Chondrocyte (in vitro differentiated cells): ENCODE measurements at regions not wholly inside any gene's neighbourhood (a gene's known extent, or its start where the extent isn't known, plus 50 kb on each side); places are given as distances from the start of the nearest gene placed in this dataset.

Source experiments
- DNase-seq: peaks from one replicate; pipeline ENCODE4 v3.0.0; 2021; ENCODE audit warnings: mixed read lengths, low spot score
- H3K27ac Mint-ChIP-seq: one replicate; pipeline ENCODE4 v1.8.0; 2021; ENCODE audit warnings: mild to moderate bottlenecking, moderate library complexity, mixed read lengths; ENCODE audit not compliant: unreplicated experiment
- H3K27me3 Mint-ChIP-seq: 2 replicates; pipeline ENCODE4 v1.8.0; 2021; ENCODE audit warnings: low read depth, mixed read lengths
- H3K36me3 Mint-ChIP-seq: 2 replicates; pipeline ENCODE4 v1.8.0; 2021; ENCODE audit warnings: low read depth, mixed read lengths
- H3K4me1 Mint-ChIP-seq: 2 replicates; pipeline ENCODE4 v1.8.0; 2021; ENCODE audit warnings: low read depth, mild to moderate bottlenecking, mixed read lengths
- H3K4me3 Mint-ChIP-seq: one replicate; pipeline ENCODE4 v1.8.0; 2021; ENCODE audit warnings: mild to moderate bottlenecking, moderate library complexity, mixed read lengths; ENCODE audit not compliant: unreplicated experiment
- H3K9me3 Mint-ChIP-seq: 2 replicates; pipeline ENCODE4 v1.8.0; 2021; ENCODE audit warnings: low read depth, mixed read lengths
- CTCF ChIP-seq: fragments of 200-600 bp; sonication (generic); IDR thresholded peaks from 2 replicates; pipeline ENCODE4 v1.5.0; 2021; ENCODE audit warnings: antibody characterized with exemption, mild to moderate bottlenecking, moderate library complexity

- no peaks in the 10 kb centered on the region for H3K4me1 Mint-ChIP-seq
- peaks cover 10% of the 10 kb centered on the region for H3K9me3 Mint-ChIP-seq
- peaks cover 4% of the 10 kb centered on the region for H3K36me3 Mint-ChIP-seq
- no peak for TF ChIP-seq CTCF
- H3K27ac Mint-ChIP-seq, result no peak overlapping the region
- no peak overlapping the region for H3K4me3 Mint-ChIP-seq
- H3K27me3 Mint-ChIP-seq, result peaks cover 13% of the 10 kb centered on the region
- DNase-seq, result no peak
These were observed 117.5 kb upstream of the SEMA6D start for GRCh38 chr15:47599806-47600205.

GRCh38 chr15:47602121-47602520 is 115.2 kb upstream of the SEMA6D start:
- Mint-ChIP-seq H3K4me3 (no peak overlapping the region), H3K9me3 (peaks cover 2% of the 10 kb centered on the region), H3K4me1 (no peaks in the 10 kb centered on the region), H3K27me3 (peaks cover 8% of the 10 kb centered on the region), H3K27ac (no peak overlapping the region), H3K36me3 (no peaks in the 10 kb centered on the region)
- no peak for TF ChIP-seq CTCF
- no peak for DNase-seq

DNA sequence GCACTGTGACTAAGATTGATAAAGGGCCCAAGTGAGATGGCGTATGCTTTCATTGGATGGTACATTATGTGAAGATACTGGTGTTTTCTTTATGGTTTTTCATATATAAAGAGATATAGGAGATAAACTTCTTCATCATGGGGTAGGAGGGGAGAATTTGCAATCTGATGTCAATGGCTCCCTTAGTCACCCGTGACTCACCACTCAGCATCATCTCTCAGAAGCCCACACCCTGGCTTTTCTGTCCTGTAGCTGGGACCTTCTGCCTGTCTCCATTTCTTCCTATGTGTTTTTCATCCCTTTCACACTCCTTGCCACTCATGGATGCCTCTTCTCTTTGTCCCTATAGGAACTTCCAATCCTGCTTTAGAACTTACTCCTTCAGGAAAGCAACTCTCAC is 114.3 kb upstream of the SEMA6D start:
- no peaks in the 10 kb centered on the region for H3K36me3 Mint-ChIP-seq
- peaks cover 8% of the 10 kb centered on the region for H3K27me3 Mint-ChIP-seq
- no peak overlapping the region for H3K27ac Mint-ChIP-seq
- TF ChIP-seq CTCF, result no peak
- no peaks in the 10 kb centered on the region for H3K9me3 Mint-ChIP-seq
- no peak for DNase-seq
- H3K4me3 Mint-ChIP-seq, result no peak overlapping the region
- no peaks in the 10 kb centered on the region for H3K4me1 Mint-ChIP-seq

- Mint-ChIP-seq H3K27ac (no peak overlapping the region), H3K27me3 (peaks cover 2% of the 10 kb centered on the region)
These were observed 109.6 kb upstream of the SEMA6D start for GRCh38 chr15:47607695-47608094.

GRCh38 chr15:47609693-47610092 is 107.6 kb upstream of the SEMA6D start:
- peaks cover 4% of the 10 kb centered on the region for H3K27me3 Mint-ChIP-seq
- no peak for DNase-seq
- no peak for TF ChIP-seq CTCF
- H3K4me3 Mint-ChIP-seq, result no peak overlapping the region
- no peaks in the 10 kb centered on the region for H3K36me3 Mint-ChIP-seq
- H3K9me3 Mint-ChIP-seq, result no peaks in the 10 kb centered on the region
- no peak overlapping the region for H3K27ac Mint-ChIP-seq
- no peaks in the 10 kb centered on the region for H3K4me1 Mint-ChIP-seq

More at GRCh38 chr15:47607695-47608094, 109.6 kb upstream of the SEMA6D start:
- no peaks in the 10 kb centered on the region for H3K36me3 Mint-ChIP-seq
- no peak overlapping the region for H3K4me3 Mint-ChIP-seq
- no peak for DNase-seq
- TF ChIP-seq CTCF, result no peak
- no peaks in the 10 kb centered on the region for H3K4me1 Mint-ChIP-seq
- no peaks in the 10 kb centered on the region for H3K9me3 Mint-ChIP-seq
